GM12878 (cell line): ENCODE measurements at regions not wholly inside any gene's neighbourhood (a gene's known extent, or its start where the extent isn't known, plus 50 kb on each side); places are given as distances from the start of the nearest gene placed in this dataset.

Experiments used
- CEBPB ChIP-seq, 2 experiments: fragments of 150-350 bp in 1 of 2; IDR thresholded peaks; 2 replicates each; pipeline ENCODE4 v1.6.1; 2012 to 2014; ENCODE audit warnings: low read depth in 2 of 2, low read length in 2 of 2, borderline replicate concordance in 1 of 2, inconsistent platforms in 1 of 2
- CTCF ChIP-seq, 3 experiments: IDR thresholded peaks in 2 of 3; conservative IDR thresholded peaks in 1 of 3; 2 replicates each; pipeline ENCODE4 v1.5.1; 2011; ENCODE audit warnings: low read depth in 3 of 3, low read length in 3 of 3, mild to moderate bottlenecking in 3 of 3, control low read depth in 2 of 3, moderate library complexity in 2 of 3, inconsistent platforms in 1 of 3, mixed read lengths in 1 of 3; ENCODE audit not compliant: control insufficient read depth in 2 of 3, insufficient read depth in 1 of 3; ENCODE audit errors: extremely low read depth in 1 of 3
- E4F1 ChIP-seq: fragments of 450-650 bp; IDR thresholded peaks from 2 replicates; pipeline ENCODE4 v1.6.1; 2018; ENCODE audit warnings: borderline replicate concordance, mild to moderate bottlenecking; ENCODE audit not compliant: partially characterized antibody
- EGR1 ChIP-seq, 2 experiments: IDR thresholded peaks; 1 replicate in 1 of 2; 2 replicates in 1 of 2; pipeline ENCODE4 v1.6.1; 2011 to 2012; ENCODE audit warnings: low read depth in 2 of 2, low read length in 2 of 2, borderline replicate concordance in 1 of 2, mild to moderate bottlenecking in 1 of 2, moderate library complexity in 1 of 2
- HDAC2 ChIP-seq: fragments of 200-600 bp; sonication (generic); IDR thresholded peaks from 2 replicates; pipeline ENCODE4 v1.6.1; 2017
- HDGF ChIP-seq: fragments of 450-650 bp; IDR thresholded peaks from 2 replicates; pipeline ENCODE4 v1.6.1; 2016; ENCODE audit warnings: antibody characterized with exemption
- IRF3 ChIP-seq: fragments of 450-650 bp; IDR thresholded peaks from 2 replicates; pipeline ENCODE4 v1.6.1; 2014; ENCODE audit warnings: mild to moderate bottlenecking
- NFIC ChIP-seq: IDR thresholded peaks from 2 replicates; pipeline ENCODE4 v1.6.1; 2012; ENCODE audit warnings: low read depth, mild to moderate bottlenecking, inconsistent platforms, low read length, moderate library complexity
- SMAD1 ChIP-seq: fragments of 450-650 bp; IDR thresholded peaks from 2 replicates; pipeline ENCODE4 v1.6.1; 2018; ENCODE audit warnings: mild to moderate bottlenecking, low read depth; ENCODE audit not compliant: partially characterized antibody
- STAT3 ChIP-seq: IDR thresholded peaks from 2 replicates; pipeline ENCODE4 v1.6.1; 2011; ENCODE audit warnings: low read depth, low read length, improper control_type of control experiment

GRCh38 chr1:192252776-192253175, 64.0 kb upstream of the RGS21 start (continued):
- TF ChIP-seq IRF3 (no peak), HDGF (no peak), NFIC (no peak), SMAD1 (no peak), STAT3 (no peak), EGR1 (IDR thresholded peaks at IDR 0.05; ENCODE audit: borderline replicate concordance in 1 of 2, low read depth in 2 of 2, low read length in 2 of 2) (no peak), CTCF (IDR thresholded peaks at IDR 0.05 in 2 of 3, conservative IDR thresholded peaks at IDR 0.05 in 1 of 3; ENCODE audit: control insufficient read depth in 2 of 3, extremely low read depth in 1 of 3, insufficient read depth in 1 of 3, low read depth in 3 of 3, low read length in 3 of 3) (no peak), CEBPB (IDR thresholded peaks at IDR 0.05; ENCODE audit: borderline replicate concordance in 1 of 2, low read depth in 2 of 2, low read length in 2 of 2) (no peak), HDAC2 (no peak), E4F1 (no peak)
